ENCODE measurements at regions not wholly inside any gene's neighbourhood (a gene's known extent, or its start where the extent isn't known, plus 50 kb on each side); places are given as distances from the start of the nearest gene placed in this dataset.
"Not testable (repeated sequence)": the region's sequence is repeated elsewhere in the genome, so short reads cannot be mapped to it uniquely, and the experiment has no call there.

GRCh38 chr15:81924729-81925128 is 121.1 kb downstream of the MEX3B start:
- H3K27ac ChIP-seq = no peak overlapping the region
- TF ChIP-seq ZFX (IDR thresholded peaks at IDR 0.05; ENCODE audit: borderline replicate concordance) (no peak), CTCF (IDR thresholded peaks at IDR 0.05) (no peak)

- TF ChIP-seq CTCF (IDR thresholded peaks at IDR 0.05) = no peak
- TF ChIP-seq ZFX (IDR thresholded peaks at IDR 0.05; ENCODE audit: borderline replicate concordance) = no peak
- no peak overlapping the region for H3K27ac ChIP-seq
These were observed 122.1 kb downstream of the MEX3B start for GRCh38 chr15:81923561-81924350.

GRCh38 chr15:81922143-81922542 is 123.7 kb downstream of the MEX3B start:
- TF ChIP-seq CTCF (IDR thresholded peaks at IDR 0.05) (no peak), ZFX (IDR thresholded peaks at IDR 0.05; ENCODE audit: borderline replicate concordance) (no peak)
- H3K27ac ChIP-seq = no peak overlapping the region

GRCh38 chr15:81921163-81921562 is 124.7 kb downstream of the MEX3B start:
- TF ChIP-seq ZFX (IDR thresholded peaks at IDR 0.05; ENCODE audit: borderline replicate concordance) = no peak
- H3K27ac ChIP-seq = no peak overlapping the region

- H3K27ac ChIP-seq = not testable (repeated sequence)
These were observed 127.1 kb downstream of the MEX3B start for GRCh38 chr15:81918767-81919166.

- no peak for TF ChIP-seq ZFX (IDR thresholded peaks at IDR 0.05; ENCODE audit: borderline replicate concordance)
- no peak for TF ChIP-seq CTCF (IDR thresholded peaks at IDR 0.05)
- H3K27ac ChIP-seq = no peak overlapping the region
These were observed 129.4 kb downstream of the MEX3B start for GRCh38 chr15:81916451-81916850.

GRCh38 chr15:81915990-81916389 is 129.8 kb downstream of the MEX3B start:
- TF ChIP-seq ZFX (IDR thresholded peaks at IDR 0.05; ENCODE audit: borderline replicate concordance) = no peak
- H3K27ac ChIP-seq = no peak overlapping the region

GRCh38 chr15:81914734-81915256 is 131.0 kb downstream of the MEX3B start:
- no peak overlapping the region for H3K27ac ChIP-seq
- TF ChIP-seq CTCF (IDR thresholded peaks at IDR 0.05) = no peak
- TF ChIP-seq ZFX (IDR thresholded peaks at IDR 0.05; ENCODE audit: borderline replicate concordance) = no peak

- no peak overlapping the region for H3K27ac ChIP-seq
- TF ChIP-seq ZFX (IDR thresholded peaks at IDR 0.05; ENCODE audit: borderline replicate concordance) (no peak), CTCF (IDR thresholded peaks at IDR 0.05) (no peak)
These were observed 131.5 kb downstream of the MEX3B start for GRCh38 chr15:81914333-81914732.
